Body of pancreas (tissue), 4 donors: ENCODE measurements at regions not wholly inside any gene's neighbourhood (a gene's known extent, or its start where the extent isn't known, plus 50 kb on each side); places are given as distances from the start of the nearest gene placed in this dataset.
A peak's percentile ranks its signal among the peaks of the same experiment; 100 is the strongest.

Source experiments
- ATAC-seq: fragments of 150-250 bp; one replicate; pipeline ENCODE4 v1.9.1; 2016
- DNase-seq, 4 donors: peaks; one replicate each; pipeline ENCODE4 v3.0.0-alpha.2; 2019
- H3K27ac ChIP-seq, 4 donors: fragments of 200-600 bp; sonication (generic); 1 replicate in 3 of 4; 2 replicates in 1 of 4; pipeline versions ENCODE4 v1.5.1 to v1.6.1; 2016 to 2019; ENCODE audit warnings: mild to moderate bottlenecking in 1 of 4, mixed read lengths in 1 of 4, moderate library complexity in 1 of 4
- H3K27me3 ChIP-seq, 2 donors: fragments of 200-600 bp; sonication (generic); one replicate each; pipeline ENCODE4 v1.6.0; 2016; ENCODE audit warnings: mild to moderate bottlenecking in 1 of 2
- H3K36me3 ChIP-seq, 2 donors: fragments of 200-600 bp; sonication (generic); replicated peaks in 1 of 2; 2 replicates each; pipeline ENCODE4 v1.5.1; 2016; ENCODE audit warnings: low read depth in 2 of 2; ENCODE audit not compliant: insufficient read depth in 1 of 2
- H3K4me1 ChIP-seq: fragments of 200-600 bp; sonication (generic); one replicate; pipeline ENCODE4 v1.6.0; 2016
- H3K4me3 ChIP-seq, 2 donors: fragments of 200-600 bp; sonication (generic); 1 replicate in 1 of 2; 2 replicates in 1 of 2; pipeline ENCODE4 v1.5.1; 2016 to 2019
- H3K9me3 ChIP-seq, 3 donors: fragments of 200-600 bp; sonication (generic); 1 replicate in 2 of 3; 2 replicates in 1 of 3; pipeline ENCODE4 v1.5.1; 2016
- CTCF ChIP-seq, 7 experiments: fragments of 450-650 bp in 4 of 7; fragments of 200-600 bp in 3 of 7; sonication (generic) in 3 of 7; IDR thresholded peaks; one replicate each; pipeline ENCODE4 v1.5.1; 2016 to 2019; ENCODE audit warnings: antibody characterized with exemption in 7 of 7
- POLR2A ChIP-seq, 3 donors: fragments of 450-650 bp; IDR thresholded peaks; one replicate each; pipeline ENCODE4 v1.6.1; 2016; ENCODE audit warnings: antibody characterized with exemption in 3 of 3, mild to moderate bottlenecking in 2 of 3
- WGBS, 2 donors: methylation state at CpG; one replicate each; pipeline ENCODE4 v1.1.5; 2017; 5-methylcytosine and 5-hydroxymethylcytosine counted together
- intact Hi-C: fragments of 100-400 bp; cut with DNase I; formaldehyde crosslinking; loops from one replicate; pipeline ENCODE4 v1.15.1; 2023

DNA sequence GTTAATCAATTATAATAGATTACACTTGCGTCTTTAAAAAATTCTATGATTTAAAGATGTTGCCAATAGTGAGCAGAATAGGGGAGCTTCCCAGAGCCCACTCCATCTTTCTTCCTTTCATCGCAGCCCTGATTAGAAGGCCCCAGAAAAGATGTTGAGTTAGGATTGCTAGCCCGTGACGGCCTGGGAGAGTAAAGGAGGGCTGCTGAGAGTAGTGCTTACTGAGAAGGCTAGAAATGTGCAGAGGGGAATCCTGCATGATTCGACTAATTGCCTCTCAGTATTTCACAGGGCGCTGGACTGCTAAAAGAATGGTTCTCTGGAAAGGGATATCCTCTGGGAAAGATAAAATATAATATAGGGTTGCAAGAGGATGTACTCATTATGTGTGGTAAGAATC lies 160.5 kb downstream of the C11orf87 start:
- Histone ChIP-seq H3K36me3 (no peaks in the 10 kb centered on the region), H3K9me3 (no peaks in the 10 kb centered on the region), H3K27me3 (no peaks in the 10 kb centered on the region), H3K4me1 (no peaks in the 10 kb centered on the region), H3K4me3 (no peak overlapping the region), H3K27ac (no peak overlapping the region)
- intact Hi-C loops: no loop called here
- WGBS, 2 donors: 73 to 77% methylated on average over 6 of the region's 6 CpGs
- TF ChIP-seq POLR2A (IDR thresholded peaks at IDR 0.05): no peak
- no peak for TF ChIP-seq CTCF (IDR thresholded peaks at IDR 0.05)
- DNase-seq: no peak
- no peak for ATAC-seq

DNA sequence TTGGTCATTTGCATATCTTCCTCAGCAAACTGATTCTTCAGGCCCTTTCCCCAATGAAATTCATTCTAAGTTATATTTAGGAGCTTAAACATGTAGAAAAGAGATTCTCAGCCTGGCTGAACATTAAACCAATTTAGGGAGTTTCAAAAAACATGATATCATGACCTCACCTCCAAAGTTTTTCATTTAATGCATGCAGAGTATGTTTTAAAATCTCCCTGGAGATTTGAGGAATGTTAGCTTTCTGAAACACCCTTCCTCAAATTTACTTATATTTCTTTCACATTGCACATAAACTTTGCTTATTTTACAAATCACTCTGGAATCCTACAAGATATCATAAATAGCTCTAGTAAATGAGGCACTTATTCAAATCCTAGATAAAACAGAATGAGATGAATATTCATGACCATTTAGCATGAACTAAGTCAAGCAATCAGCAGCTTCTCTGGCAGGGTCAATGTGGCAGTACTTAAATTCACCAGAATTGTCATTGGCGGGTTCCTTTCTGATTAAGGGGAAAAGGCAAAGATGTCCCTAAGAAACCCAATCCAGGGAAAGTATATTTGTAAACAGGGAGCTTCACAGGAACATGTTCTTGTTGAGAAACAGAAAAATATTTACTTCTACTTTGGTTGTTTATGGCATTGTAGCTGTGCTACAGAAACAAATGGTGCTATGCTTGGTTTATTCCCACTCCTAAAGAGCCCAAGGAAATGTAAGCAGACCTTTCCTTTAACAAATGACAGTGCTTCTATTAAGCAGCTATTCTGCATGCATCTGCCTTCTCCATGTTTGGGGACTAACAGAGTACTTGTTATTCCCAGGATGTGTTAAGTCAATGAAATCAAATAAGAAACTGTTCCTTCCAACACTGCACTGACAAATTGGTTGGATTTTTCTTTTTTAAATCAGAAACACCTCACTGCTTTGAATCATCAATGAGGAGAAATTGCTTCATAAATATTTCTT lies 162.3 kb downstream of the C11orf87 start:
- 68 to 73% methylated on average over 1 of the region's 1 CpG for WGBS, 2 donors
- H3K27me3 ChIP-seq: no peaks in the 10 kb centered on the region
- DNase-seq (no peak), ATAC-seq (no peak)
- no peaks in the 10 kb centered on the region for H3K4me1 ChIP-seq
- no peak for TF ChIP-seq CTCF (IDR thresholded peaks at IDR 0.05)
- no peak for TF ChIP-seq POLR2A (IDR thresholded peaks at IDR 0.05)
- H3K9me3 ChIP-seq: no peaks in the 10 kb centered on the region
- no peak overlapping the region for H3K4me3 ChIP-seq
- no peaks in the 10 kb centered on the region for H3K36me3 ChIP-seq
- H3K27ac ChIP-seq: no peak overlapping the region
- intact Hi-C loops: no loop called here

DNA sequence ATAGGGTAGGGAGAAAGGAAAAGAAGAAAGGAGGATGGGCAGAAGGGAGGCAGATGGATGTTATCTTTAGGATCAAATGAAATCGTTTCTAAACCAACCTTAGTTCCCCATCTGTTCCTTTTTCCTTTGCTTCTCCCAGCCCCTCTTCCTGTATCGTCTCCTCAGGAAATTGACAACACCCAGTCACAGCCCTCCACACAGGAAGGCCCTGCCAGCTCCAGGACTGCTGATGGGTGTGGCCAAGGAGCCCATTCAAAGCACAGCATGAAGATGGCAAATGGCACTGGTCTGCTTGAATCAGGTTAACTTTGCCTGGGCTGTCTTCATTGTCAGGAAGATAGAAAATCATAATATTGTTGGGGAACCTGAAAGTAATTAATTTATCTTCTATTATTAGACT lies 164.8 kb downstream of the C11orf87 start:
- ATAC-seq (no peak), DNase-seq (no peak)
- Histone ChIP-seq H3K27ac (no peak overlapping the region), H3K9me3 (no peaks in the 10 kb centered on the region), H3K36me3 (no peaks in the 10 kb centered on the region), H3K27me3 (no peaks in the 10 kb centered on the region), H3K4me3 (no peak overlapping the region), H3K4me1 (no peaks in the 10 kb centered on the region)
- intact Hi-C loops: no loop called here
- TF ChIP-seq CTCF (IDR thresholded peaks at IDR 0.05) (no peak), POLR2A (IDR thresholded peaks at IDR 0.05) (no peak)
- WGBS, 2 donors: 37 to 45% methylated on average over 2 of the region's 2 CpGs

DNA sequence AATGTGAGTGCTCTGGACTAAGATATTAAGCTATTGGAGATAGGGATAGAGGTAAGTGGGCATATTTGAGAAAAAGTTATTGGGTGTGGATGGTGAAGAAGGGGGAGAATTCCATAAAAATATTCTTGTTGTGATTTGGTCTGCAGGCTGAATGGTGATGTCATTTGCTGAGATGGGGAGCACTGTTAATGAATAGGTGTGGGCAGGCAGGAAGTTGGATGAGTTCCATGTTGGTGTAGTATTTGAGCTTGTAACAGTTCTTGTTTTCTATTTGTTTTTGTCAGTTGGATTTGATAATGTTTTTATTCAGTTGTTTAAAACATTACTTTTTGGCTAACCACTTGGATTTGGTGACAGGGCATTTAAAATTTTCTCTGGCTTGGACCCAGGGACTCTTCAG lies 168.8 kb downstream of the C11orf87 start:
- Histone ChIP-seq H3K27me3 (no peaks in the 10 kb centered on the region), H3K36me3 (no peaks in the 10 kb centered on the region), H3K4me3 (no peak overlapping the region), H3K9me3 (no peaks in the 10 kb centered on the region), H3K27ac (no peak overlapping the region), H3K4me1 (no peaks in the 10 kb centered on the region)
- intact Hi-C loops: no loop called here
- ATAC-seq: peak; percentile 52
- peak in 3 of 4 donors; percentile 25 to 30 (median 26) for DNase-seq
- TF ChIP-seq CTCF (IDR thresholded peaks at IDR 0.05) (no peak), POLR2A (IDR thresholded peaks at IDR 0.05) (no peak)

GRCh38 chr11:109597336-109597735 lies 175.3 kb downstream of the C11orf87 start:
- Histone ChIP-seq H3K27ac (no peak overlapping the region), H3K4me1 (no peaks in the 10 kb centered on the region), H3K36me3 (no peaks in the 10 kb centered on the region), H3K9me3 (no peaks in the 10 kb centered on the region), H3K27me3 (no peaks in the 10 kb centered on the region), H3K4me3 (no peak overlapping the region)
- no peak for TF ChIP-seq POLR2A (IDR thresholded peaks at IDR 0.05)
- TF ChIP-seq CTCF (IDR thresholded peaks at IDR 0.05): no peak
- intact Hi-C loops: no loop called here
- ATAC-seq (no peak), DNase-seq (no peak)
- WGBS, 2 donors: 64 to 74% methylated on average over 4 of the region's 4 CpGs
